ENCODE measurements at regions not wholly inside any gene's neighbourhood (a gene's known extent, or its start where the extent isn't known, plus 50 kb on each side); places are given as distances from the start of the nearest gene placed in this dataset.

DNA sequence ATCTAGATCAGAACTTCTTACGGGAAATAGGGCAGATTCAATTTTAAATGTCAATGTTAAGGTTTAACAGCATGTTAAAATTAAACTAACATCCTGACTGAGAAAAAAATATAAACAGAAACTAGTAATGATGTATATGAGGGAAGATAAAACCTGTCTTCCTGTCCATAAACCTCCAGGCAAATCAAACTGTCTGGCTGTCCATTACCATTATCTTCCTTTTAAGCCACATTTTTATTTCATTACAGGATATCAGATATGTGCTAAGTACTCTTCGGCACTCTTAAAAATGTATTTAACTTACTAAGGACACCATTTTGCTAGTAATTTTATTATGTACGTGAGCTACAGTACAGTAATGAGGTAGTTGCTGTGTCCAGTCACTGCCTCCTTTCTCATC, 1461.7 kb upstream of the ALCAM start:
- TF ChIP-seq, protein P1, sequence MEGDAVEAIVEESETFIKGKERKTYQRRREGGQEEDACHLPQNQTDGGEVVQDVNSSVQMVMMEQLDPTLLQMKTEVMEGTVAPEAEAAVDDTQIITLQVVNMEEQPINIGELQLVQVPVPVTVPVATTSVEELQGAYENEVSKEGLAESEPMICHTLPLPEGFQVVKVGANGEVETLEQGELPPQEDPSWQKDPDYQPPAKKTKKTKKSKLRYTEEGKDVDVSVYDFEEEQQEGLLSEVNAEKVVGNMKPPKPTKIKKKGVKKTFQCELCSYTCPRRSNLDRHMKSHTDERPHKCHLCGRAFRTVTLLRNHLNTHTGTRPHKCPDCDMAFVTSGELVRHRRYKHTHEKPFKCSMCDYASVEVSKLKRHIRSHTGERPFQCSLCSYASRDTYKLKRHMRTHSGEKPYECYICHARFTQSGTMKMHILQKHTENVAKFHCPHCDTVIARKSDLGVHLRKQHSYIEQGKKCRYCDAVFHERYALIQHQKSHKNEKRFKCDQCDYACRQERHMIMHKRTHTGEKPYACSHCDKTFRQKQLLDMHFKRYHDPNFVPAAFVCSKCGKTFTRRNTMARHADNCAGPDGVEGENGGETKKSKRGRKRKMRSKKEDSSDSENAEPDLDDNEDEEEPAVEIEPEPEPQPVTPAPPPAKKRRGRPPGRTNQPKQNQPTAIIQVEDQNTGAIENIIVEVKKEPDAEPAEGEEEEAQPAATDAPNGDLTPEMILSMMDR (IDR thresholded peaks at IDR 0.05): no peak
- Histone ChIP-seq H3K4me3 (no peak overlapping the region), H3K4me1 (ENCODE audit: low read depth) (no peaks in the 10 kb centered on the region), H3K36me3 (ENCODE audit: low read depth) (no peaks in the 10 kb centered on the region), H3K9me3 (no peaks in the 10 kb centered on the region)
- no peak for DNase-seq
- intact Hi-C loops (cut with DNase I, micrococcal nuclease): no loop called here
- no peak for ATAC-seq

DNA sequence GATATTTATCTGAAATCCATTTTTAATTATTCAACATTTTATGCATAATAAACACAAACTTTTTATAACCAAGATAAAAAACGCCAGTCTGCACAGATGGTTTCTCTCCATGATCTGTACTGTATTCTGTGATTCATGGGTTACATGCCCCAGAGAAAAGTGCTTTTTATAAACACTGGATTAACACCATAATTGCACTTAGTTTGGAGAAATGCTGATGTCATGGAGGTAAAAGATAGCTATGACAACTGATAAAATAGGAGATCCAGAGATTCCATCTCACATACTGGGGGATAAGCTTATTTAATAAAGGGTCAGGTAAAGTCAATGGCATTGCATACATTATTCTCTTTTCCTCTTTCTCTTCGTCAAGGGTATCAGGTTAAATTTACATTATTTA, 1460.4 kb upstream of the ALCAM start:
- intact Hi-C loops (cut with DNase I, micrococcal nuclease): no loop called here
- Histone ChIP-seq H3K9me3 (no peaks in the 10 kb centered on the region), H3K4me3 (no peak overlapping the region), H3K4me1 (ENCODE audit: low read depth) (no peaks in the 10 kb centered on the region), H3K36me3 (ENCODE audit: low read depth) (no peaks in the 10 kb centered on the region)
- ATAC-seq (no peak), DNase-seq (no peak)
- TF ChIP-seq, protein P1 (IDR thresholded peaks at IDR 0.05): no peak

DNA sequence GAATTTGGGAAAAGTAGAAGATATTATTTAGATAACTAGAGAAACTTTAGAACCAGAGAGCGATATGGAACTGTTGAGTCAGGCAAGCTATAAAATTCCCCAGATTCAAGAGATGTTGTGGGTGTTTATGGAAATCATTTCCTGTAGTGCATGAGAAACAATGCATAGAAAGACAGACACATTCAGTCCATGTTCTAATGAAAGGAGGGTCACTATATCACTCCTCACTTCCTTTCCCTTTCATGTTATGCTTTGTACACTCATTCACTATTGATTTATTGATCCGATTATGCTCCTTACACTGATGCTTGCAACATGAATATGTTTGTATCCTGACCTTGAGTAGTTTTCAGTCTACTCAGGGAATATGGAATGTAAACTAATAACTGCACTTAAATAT, 1459.9 kb upstream of the ALCAM start:
- intact Hi-C loops (cut with DNase I, micrococcal nuclease): no loop called here
- no peak overlapping the region for H3K4me3 ChIP-seq
- no peaks in the 10 kb centered on the region for H3K4me1 ChIP-seq (ENCODE audit: low read depth)

DNA sequence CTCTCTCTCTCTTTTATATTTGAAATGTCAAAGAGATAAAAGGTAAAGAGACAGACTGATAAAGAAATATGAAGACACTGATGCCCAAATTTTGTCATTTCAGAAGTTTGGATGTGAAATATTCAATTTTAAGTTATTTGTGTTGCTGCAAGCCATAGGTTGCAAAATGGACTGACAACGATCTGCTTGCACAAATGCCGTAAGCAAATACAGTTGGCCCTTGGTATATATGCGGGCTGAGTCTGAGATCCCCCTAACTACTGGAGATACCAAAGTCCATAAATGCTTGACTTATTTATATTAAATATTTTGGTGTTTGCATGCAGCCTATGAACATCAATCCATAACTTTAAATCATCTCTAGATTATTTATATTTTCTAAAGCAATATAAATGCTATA, 1459.1 kb upstream of the ALCAM start:
- Histone ChIP-seq H3K4me1 (ENCODE audit: low read depth) (no peaks in the 10 kb centered on the region), H3K9me3 (no peaks in the 10 kb centered on the region), H3K4me3 (no peak overlapping the region), H3K36me3 (ENCODE audit: low read depth) (no peaks in the 10 kb centered on the region)
- intact Hi-C loops (cut with DNase I, micrococcal nuclease): no loop called here
- TF ChIP-seq, protein P1 (IDR thresholded peaks at IDR 0.05): no peak
- ATAC-seq: no peak
- no peak for DNase-seq

More for the DNA sequence above, 1459.9 kb upstream of the ALCAM start:
- DNase-seq (no peak), ATAC-seq (no peak)
- H3K36me3 ChIP-seq (ENCODE audit: low read depth): no peaks in the 10 kb centered on the region
- TF ChIP-seq, protein P1 (IDR thresholded peaks at IDR 0.05): no peak
- H3K9me3 ChIP-seq: no peaks in the 10 kb centered on the region

DNA sequence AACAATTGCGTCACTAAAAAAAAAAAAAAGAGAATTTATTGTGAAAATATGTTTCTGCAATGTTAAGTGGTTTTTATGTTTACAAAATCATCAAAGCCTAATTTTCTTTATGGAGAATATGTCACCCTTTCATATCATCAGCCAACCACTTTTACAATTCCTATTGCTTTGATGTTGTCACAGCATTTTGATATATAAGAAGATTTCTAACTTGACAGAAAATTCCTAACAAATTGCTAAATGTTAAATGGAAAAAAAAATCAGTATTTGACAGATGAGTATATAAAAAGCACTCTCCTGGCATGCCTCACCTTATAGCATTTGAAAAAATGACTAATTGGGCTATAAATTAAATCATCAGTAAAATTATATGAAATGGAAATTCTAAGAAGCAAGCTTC, 1457.3 kb upstream of the ALCAM start:
- intact Hi-C loops (cut with DNase I, micrococcal nuclease): no loop called here
- no peak overlapping the region for H3K4me3 ChIP-seq
- H3K9me3 ChIP-seq: no peaks in the 10 kb centered on the region
- no peaks in the 10 kb centered on the region for H3K36me3 ChIP-seq (ENCODE audit: low read depth)
- no peaks in the 10 kb centered on the region for H3K4me1 ChIP-seq (ENCODE audit: low read depth)
- TF ChIP-seq, protein P1 (IDR thresholded peaks at IDR 0.05): no peak
- DNase-seq (no peak), ATAC-seq (no peak)

DNA sequence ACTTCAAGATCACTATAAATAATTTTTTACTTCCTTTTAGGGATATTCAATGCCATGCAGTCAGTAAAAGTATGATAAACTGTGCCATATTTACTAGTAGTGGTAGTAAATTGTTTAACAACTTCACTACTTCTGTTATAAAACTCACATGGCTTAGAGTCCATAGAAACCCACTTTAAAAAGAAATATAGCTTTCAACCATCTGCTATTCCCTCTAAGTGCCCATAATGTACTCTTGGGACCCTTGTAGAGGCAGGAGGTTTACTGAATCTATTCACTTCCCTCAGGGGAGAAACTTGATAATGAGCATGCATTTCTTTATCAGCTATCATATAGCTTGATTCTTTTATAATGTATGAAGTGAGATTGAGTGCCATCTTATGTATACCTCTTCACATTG, 1448.4 kb upstream of the ALCAM start:
- intact Hi-C loops (cut with DNase I, micrococcal nuclease): no loop called here
- Histone ChIP-seq H3K4me3 (no peak overlapping the region), H3K36me3 (ENCODE audit: low read depth) (no peaks in the 10 kb centered on the region), H3K9me3 (no peaks in the 10 kb centered on the region), H3K4me1 (ENCODE audit: low read depth) (no peaks in the 10 kb centered on the region)
- ATAC-seq (no peak), DNase-seq (no peak)
- TF ChIP-seq, protein P1 (IDR thresholded peaks at IDR 0.05): no peak
